AG09309 (cell line): ENCODE measurements at regions not wholly inside any gene's neighbourhood (a gene's known extent, or its start where the extent isn't known, plus 50 kb on each side); places are given as distances from the start of the nearest gene placed in this dataset.

Experiments used
- DNase-seq: peaks from one replicate; pipeline ENCODE4 v3.0.0-alpha.2; 2010; ENCODE audit warnings: low read depth
- H3K4me3 ChIP-seq: 2 replicates; pipeline ENCODE4 v1.5.1; 2011; ENCODE audit warnings: mild to moderate bottlenecking, low read depth, low read length, moderate library complexity; ENCODE audit not compliant: control insufficient read depth
- CTCF ChIP-seq: IDR thresholded peaks from 2 replicates; pipeline ENCODE4 v1.5.1; 2011; ENCODE audit warnings: mild to moderate bottlenecking, low read depth, low read length, inconsistent platforms; ENCODE audit not compliant: insufficient read depth, control insufficient read depth; ENCODE audit errors: missing control alignments

DNA sequence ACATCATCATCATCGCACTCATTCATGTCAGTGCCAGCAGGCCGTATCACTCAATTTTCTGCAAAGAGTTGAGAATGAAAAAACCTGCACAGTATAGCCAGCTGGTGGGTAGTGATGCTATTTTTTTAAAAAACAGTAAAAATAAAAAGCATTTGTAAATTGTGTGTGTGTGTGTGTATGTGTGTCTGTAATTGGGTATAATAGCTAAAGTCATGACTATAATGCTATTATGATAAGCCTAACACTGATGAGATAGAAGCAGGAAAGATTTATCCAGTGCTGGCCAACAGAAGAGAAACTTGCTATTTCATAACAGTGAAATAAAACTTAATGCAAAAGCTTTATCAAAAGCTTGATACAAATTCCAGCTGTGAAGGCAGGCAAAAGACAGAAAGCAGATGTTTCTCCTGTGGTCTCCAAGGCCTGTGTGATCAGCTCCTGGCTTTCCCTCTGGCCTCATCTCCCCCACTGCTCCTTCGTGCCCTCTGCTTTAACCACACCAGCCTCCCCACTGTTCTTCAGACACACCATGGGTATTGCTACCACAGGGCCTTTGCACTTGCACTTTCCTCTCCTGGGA lies 206.2 kb upstream of the IRX5 start:
- no peak for TF ChIP-seq CTCF
- H3K4me3 ChIP-seq = no peak overlapping the region
- no peak for DNase-seq

GRCh38 chr16:54722210-54722676 lies 208.4 kb upstream of the IRX5 start:
- no peak for DNase-seq
- no peak for TF ChIP-seq CTCF
- no peak overlapping the region for H3K4me3 ChIP-seq

DNA sequence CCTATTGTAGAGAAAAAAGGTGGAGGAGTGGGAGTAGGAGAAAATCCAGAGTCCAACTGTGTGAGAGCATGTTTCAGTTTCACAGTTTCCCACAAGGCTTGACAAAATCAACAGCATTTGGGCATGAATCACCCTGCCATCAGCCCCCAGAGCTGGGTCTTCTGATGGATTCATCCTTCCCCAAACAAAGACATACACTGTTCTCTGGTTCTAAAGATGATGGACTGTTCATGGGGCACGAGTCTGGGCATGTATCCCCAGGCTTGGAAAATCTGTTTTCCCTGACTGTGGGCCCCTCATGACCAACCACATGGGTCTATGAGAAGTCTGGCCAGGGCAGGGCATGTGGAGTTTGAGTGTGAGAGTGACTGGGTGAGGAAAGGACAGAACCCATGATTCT lies 210.4 kb upstream of the IRX5 start:
- TF ChIP-seq CTCF = no peak
- no peak overlapping the region for H3K4me3 ChIP-seq
- DNase-seq = no peak

DNA sequence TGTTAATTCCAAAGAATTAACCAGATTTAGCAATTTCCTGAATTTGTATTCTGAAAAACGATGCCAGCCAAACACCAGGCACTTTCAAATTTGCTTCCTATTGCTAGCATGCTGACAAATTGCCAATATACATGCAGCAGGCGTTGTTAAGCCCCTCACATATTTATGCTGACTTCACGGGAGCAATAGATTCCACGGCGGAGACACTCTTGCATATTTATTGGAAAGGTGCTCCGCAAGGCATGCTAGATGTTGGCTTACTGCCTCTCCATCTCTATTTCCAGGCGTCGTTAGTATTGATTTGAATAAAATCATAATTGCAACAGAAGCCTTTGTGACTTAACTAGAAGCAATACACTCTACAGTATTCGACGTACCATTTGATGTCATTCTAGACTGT lies 211.0 kb upstream of the IRX5 start:
- DNase-seq = no peak
- no peak overlapping the region for H3K4me3 ChIP-seq
- no peak for TF ChIP-seq CTCF

- no peak overlapping the region for H3K4me3 ChIP-seq
- TF ChIP-seq CTCF = no peak
- DNase-seq = no peak
These were observed 212.3 kb upstream of the IRX5 start for GRCh38 chr16:54718376-54718775.

GRCh38 chr16:54715011-54715410 lies 215.7 kb upstream of the IRX5 start:
- DNase-seq = no peak
- H3K4me3 ChIP-seq = no peak overlapping the region
- no peak for TF ChIP-seq CTCF

DNA sequence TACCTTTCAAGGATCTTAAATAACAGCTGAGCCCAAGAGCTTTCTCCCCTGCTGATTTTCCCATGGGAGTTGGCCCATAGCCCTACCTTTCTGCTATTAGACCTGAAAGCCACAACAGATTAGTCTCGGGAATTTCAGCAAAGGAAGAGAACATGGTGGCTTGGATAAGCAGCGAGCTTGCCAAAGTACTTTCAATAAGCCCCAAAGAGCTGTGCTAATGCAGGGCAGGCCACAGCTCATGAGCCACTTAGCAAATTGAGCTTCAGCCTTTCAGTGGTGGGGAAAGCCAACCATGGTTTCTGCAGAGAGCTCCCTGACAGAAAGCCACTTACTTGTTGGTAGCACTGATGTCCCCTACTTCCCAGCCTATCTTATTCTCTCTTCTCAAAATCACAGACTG lies 217.8 kb upstream of the IRX5 start:
- DNase-seq = no peak
- TF ChIP-seq CTCF = no peak

More for the DNA sequence above, 217.8 kb upstream of the IRX5 start:
- H3K4me3 ChIP-seq = no peak overlapping the region
